Upper lobe of left lung (tissue), 4 donors: ENCODE measurements at regions not wholly inside any gene's neighbourhood (a gene's known extent, or its start where the extent isn't known, plus 50 kb on each side); places are given as distances from the start of the nearest gene placed in this dataset.

Experiments
- POLR2AphosphoS5 ChIP-seq, 2 donors: sonication (generic); formaldehyde crosslinking; IDR thresholded peaks; one replicate each; pipeline ENCODE4 v1.5.1; 2017; ENCODE audit warnings: antibody characterized with exemption in 2 of 2
- TF ChIP-seq, protein P1 (sequence below), 6 experiments: fragments of 450-650 bp in 4 of 6; fragments of 200-600 bp in 2 of 6; sonication (generic) in 2 of 6; IDR thresholded peaks; one replicate each; pipeline ENCODE4 v1.5.1; 2016 to 2019; ENCODE audit warnings: antibody characterized with exemption in 6 of 6

DNA sequence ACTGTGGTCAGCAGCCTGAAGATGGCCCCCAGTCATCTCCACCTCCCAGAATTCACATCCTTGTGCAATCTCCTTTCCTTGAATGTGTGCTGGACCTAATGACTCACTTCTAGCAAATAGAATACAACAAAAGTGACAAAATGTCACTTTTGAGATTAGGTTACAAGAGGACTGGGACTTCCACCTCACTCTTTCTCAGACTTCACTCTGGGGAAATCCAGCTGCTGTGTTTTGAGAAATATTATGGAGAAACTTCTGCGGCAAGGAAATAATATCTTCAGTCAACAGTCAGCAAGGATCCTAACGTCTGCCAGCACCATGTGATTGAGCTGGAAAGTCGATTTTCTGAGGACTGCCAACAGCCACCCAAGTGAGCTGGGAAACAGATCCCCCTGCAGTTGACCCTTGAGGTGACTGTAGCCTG lies 70.5 kb upstream of the GADD45A start:
- TF ChIP-seq, protein P1, sequence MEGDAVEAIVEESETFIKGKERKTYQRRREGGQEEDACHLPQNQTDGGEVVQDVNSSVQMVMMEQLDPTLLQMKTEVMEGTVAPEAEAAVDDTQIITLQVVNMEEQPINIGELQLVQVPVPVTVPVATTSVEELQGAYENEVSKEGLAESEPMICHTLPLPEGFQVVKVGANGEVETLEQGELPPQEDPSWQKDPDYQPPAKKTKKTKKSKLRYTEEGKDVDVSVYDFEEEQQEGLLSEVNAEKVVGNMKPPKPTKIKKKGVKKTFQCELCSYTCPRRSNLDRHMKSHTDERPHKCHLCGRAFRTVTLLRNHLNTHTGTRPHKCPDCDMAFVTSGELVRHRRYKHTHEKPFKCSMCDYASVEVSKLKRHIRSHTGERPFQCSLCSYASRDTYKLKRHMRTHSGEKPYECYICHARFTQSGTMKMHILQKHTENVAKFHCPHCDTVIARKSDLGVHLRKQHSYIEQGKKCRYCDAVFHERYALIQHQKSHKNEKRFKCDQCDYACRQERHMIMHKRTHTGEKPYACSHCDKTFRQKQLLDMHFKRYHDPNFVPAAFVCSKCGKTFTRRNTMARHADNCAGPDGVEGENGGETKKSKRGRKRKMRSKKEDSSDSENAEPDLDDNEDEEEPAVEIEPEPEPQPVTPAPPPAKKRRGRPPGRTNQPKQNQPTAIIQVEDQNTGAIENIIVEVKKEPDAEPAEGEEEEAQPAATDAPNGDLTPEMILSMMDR (IDR thresholded peaks at IDR 0.05): no peak
- peak in 1 of 2 donors; percentile 45 for TF ChIP-seq POLR2AphosphoS5 (IDR thresholded peaks at IDR 0.05)
